ENCODE measurements at regions not wholly inside any gene's neighbourhood (a gene's known extent, or its start where the extent isn't known, plus 50 kb on each side); places are given as distances from the start of the nearest gene placed in this dataset.

DNA sequence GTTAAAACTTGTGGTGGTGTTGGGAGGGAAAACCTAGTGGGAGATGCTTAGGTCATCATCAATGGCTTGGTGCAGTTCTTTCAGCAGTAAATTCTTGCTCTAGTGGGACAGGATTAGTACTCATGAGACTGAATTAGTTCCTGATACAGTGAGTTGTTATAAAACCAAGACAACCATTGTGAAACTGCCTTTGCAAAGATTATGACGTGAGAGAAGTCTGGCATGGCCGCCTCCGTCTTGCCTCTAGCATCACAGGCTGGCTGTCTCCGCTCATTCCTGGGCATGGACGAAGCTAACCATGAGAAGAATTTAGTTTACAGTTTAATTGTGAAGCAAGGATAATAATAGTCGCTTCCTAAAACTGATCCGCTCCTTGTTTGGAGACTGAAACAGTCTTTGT is 186.4 kb downstream of the KIF20B start:
- no peak for DNase-seq (ENCODE audit: low read depth)

DNA sequence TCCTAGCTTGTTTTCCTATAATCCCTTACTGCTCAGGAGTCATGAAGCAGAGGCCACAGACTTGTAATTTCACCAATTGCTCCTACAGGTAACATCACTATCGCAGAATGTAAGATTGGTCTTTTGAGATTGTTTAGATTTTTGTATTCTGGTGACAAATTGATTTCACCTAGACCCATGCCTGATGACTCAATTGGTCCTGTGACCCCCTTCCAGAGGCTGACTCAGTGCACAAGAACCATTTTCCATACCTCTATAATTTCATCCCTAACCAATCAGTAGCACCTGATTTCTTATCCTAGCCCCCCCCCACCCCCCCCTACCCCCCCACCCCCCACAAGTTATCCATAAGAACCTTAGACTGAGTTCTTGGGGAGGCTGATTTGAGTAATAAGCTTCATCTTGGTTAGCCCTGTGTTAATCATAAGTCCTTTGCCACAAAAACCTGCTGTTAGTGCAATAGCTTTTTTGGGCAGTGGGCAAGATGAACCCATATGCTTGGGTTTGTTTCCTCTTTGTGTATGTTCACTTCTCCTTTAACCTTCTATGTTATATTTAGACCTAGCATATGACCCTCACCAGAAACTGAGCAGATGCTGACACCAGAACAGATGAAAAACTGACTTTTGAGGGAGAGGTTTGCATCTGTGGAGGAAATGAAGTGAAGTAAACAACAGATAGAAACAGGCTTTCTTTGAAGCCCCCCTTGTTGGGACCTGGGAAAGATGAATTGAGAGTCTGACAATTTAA is 187.1 kb downstream of the KIF20B start:
- DNase-seq (ENCODE audit: low read depth): no peak

GRCh38 chr10:89889606-89890005 is 188.2 kb downstream of the KIF20B start:
- DNase-seq (ENCODE audit: low read depth): no peak

GRCh38 chr10:89891006-89891535 is 189.7 kb downstream of the KIF20B start:
- no peak for DNase-seq (ENCODE audit: low read depth)

GRCh38 chr10:89894051-89894450 is 192.7 kb downstream of the KIF20B start:
- no peak for DNase-seq (ENCODE audit: low read depth)

- DNase-seq (ENCODE audit: low read depth): no peak
These were observed 199.2 kb downstream of the KIF20B start for GRCh38 chr10:89900554-89900953.

- DNase-seq (ENCODE audit: low read depth): no peak
These were observed 200.5 kb downstream of the KIF20B start for GRCh38 chr10:89901895-89902294.

DNA sequence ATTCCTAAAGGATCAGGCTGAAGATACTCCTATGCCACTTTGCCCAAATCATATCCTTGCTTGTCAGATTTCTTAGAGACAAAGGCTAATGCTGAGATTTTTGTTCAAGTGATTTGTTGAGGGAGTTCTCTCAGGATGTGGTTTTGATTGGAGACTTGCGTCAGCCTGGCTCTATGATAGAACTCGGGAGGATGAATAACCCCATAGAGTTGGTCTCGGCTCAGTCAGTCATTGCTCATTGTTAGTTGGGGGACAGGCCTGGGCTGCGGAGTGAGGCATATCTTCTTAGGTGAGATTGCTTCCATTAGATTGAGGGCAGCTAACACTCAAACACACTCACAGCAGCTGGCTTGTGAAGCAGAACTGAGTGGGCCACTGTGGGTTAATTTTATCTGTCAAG is 203.4 kb downstream of the KIF20B start:
- DNase-seq (ENCODE audit: low read depth): no peak

DNA sequence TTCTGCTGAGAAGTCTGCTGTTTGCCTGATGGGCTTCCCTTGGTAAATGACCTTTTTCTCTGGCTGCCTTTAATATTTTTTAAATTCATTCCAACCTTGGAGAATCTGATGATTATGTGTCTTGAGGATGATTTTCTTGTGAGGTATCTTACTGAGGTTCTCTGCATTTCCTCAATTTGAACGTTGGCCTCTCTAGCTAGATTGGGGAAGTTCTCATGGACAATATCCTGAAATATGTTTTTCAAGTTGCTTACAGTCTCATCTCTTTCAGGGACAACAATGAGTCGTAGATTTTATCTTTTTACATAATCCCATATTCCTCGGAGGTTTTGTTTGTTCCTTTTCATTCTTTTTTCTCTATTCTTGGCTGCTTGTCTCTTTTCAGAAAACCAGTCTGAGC is 208.4 kb downstream of the KIF20B start:
- no peak for DNase-seq (ENCODE audit: low read depth)

- DNase-seq (ENCODE audit: low read depth): no peak
These were observed 213.6 kb downstream of the KIF20B start for GRCh38 chr10:89915021-89915420.

DNA sequence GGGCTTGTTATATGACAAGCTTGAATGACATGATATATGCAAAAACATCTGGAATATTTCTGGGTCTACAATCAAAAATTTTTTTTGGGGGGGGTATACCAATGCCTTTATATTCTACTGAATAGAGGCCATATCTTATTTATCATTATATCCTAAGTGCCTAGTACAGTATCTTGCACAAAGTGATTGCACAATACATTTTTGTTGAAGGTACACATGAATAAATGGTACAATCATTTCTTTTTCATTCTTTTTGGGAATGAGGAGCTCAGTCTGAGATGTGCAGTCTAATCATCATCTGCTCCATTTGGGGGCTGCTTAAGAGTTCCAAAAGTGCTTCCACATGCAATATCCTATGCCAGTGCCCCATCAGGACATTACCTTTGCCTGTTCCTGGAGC is 214.6 kb downstream of the KIF20B start:
- no peak for DNase-seq (ENCODE audit: low read depth)

DNA sequence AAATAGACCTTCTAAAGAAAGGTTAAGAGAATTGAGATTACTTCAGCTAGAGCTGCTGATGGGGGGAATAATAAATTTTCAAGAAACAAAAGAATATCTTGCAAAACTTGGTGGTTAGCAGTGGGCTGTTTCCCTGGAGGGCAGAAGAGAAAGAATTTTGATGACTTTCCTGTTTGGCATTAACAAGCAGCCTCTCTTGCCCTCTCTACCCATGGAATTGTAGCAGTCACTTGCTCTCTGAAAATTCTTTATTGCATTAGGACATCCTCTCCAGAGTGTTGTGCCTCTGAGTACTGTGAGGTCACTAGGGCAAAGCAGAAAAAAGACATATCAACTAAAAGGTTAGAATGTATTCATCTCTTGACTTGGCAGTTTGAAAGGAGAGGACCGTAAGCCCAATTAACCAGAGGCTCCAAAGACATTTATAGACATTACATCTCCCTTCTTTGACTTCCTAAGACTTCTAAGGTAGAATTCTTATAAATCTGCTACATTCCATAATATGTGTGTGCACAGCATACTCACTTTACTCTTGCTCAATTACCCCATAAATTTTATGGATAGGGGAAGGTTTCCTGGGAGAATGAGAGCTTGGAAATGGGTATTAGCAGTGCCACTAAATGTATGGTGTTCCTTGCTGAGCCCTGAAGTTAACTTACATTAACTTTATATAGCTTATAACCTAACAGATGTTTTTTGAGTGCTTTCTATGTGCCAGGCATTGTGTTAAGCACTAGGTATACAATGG is 215.3 kb downstream of the KIF20B start:
- no peak for DNase-seq (ENCODE audit: low read depth)

DNA sequence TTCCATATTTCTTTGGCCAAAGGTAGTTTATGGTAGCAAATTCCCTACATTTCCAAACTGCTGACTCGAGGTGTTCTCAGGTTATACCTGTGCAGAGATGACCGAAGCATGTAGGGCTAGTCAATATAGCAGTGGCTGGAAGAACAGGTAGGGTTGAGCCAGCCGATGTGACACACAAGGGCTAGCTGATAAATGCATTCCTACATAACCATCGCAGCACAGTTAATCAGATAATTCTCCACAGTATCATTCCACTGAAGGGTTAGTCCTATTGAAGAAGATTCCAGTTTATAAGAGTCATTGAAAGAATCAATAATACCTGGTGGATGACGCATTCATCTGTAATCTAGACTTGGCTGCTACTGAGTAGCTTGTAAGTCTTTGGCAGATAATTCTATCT is 220.0 kb downstream of the KIF20B start:
- DNase-seq (ENCODE audit: low read depth): no peak

DNA sequence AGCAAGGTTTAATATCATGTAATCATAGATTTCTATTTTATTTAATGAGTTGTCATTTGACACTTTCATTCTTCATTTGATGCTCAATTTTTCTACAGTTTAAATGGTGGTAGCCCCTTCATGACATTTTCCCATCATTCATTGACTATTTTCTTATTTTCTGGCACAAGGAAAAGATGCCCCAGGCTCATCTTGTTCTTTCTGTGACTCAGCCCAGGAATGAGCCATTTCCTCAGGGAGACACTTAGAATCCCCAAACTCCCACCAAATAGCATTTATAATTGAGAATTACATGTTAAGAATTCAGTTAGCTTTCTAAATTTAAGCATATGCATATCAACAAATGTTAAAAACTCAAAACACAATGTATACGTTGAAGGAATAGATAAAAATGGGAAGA is 222.3 kb downstream of the KIF20B start:
- no peak for DNase-seq (ENCODE audit: low read depth)

- no peak for DNase-seq (ENCODE audit: low read depth)
These were observed 222.9 kb downstream of the KIF20B start for GRCh38 chr10:89924261-89924660.

GRCh38 chr10:89926736-89927135 is 225.3 kb downstream of the KIF20B start:
- DNase-seq (ENCODE audit: low read depth): no peak

GRCh38 chr10:89929282-89930026 is 228.1 kb downstream of the KIF20B start:
- no peak for DNase-seq (ENCODE audit: low read depth)

DNA sequence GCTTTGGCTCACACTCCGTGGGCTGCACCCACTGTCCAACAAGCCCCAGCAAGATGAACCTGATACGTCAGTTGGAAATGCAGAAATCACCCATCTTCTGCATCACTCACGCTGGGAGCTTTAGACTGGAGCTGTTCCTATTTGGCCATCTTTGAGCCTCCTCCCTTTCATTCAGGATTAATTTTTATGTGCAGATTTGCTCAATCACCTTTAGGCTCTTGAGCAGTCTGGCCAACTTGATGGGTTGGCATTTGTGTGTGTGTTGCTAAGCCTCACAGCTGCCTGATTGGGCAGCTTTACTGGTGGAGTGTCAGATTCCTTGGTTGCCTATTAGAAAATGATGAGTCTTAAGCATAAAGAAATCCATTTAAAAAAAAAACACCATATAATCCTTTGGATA is 236.1 kb downstream of the KIF20B start:
- no peak for DNase-seq (ENCODE audit: low read depth)

- DNase-seq (ENCODE audit: low read depth): no peak
These were observed 238.7 kb downstream of the KIF20B start for GRCh38 chr10:89940076-89940475.

GRCh38 chr10:89942217-89942616 is 240.8 kb downstream of the KIF20B start:
- no peak for DNase-seq (ENCODE audit: low read depth)

DNA sequence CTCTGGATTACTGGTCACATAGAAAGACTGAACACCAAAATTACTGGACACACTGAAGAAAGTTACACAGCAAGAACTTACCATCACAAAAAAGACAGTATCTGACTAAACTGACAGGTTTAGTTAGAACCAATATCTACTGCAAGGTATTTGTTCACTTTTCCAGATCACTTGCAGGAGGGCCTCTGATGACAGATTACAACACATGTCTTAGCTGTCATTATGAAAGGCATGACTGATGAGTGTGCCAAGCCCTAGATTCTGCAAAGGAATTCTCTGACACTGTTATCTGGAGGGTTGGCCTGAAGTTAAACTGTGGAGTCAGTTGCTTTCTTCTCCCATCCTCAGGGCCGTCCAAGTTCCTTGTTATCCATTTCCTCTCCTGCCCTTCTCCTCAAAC is 242.7 kb downstream of the KIF20B start:
- DNase-seq (ENCODE audit: low read depth): no peak

- no peak for DNase-seq (ENCODE audit: low read depth)
These were observed 244.7 kb downstream of the KIF20B start for GRCh38 chr10:89946106-89946505.

DNA sequence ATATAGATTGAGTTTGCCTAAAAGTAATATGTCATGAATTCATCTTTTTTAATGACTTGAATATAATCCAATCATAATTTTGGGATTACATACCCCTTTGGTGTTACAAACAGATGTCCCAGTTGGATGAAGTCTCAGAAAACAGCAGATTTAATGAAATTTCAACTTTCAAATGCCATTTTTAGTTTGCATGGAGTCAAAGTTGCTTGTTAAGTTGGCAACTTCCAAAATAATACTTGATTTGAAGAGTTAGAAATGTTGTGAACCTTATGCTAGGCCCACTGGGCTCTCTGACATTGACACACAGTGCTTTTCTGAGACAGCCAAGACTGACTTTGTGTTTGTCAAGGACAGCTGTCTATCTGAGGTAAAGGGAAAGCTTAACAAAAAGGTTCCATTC is 248.1 kb downstream of the KIF20B start:
- no peak for DNase-seq (ENCODE audit: low read depth)

Measured in stimulated activated CD8-positive, alpha-beta memory T cell treated with anti-CD3 and anti-CD28 coated beads, Interleukin-12 subunit alpha, Interleukin-12 subunit beta, amount 100 ng/mL, for 1 hour (primary cell).